AG20443 (cell line): ENCODE measurements at regions not wholly inside any gene's neighbourhood (a gene's known extent, or its start where the extent isn't known, plus 50 kb on each side); places are given as distances from the start of the nearest gene placed in this dataset.
"Not testable (repeated sequence)": the region's sequence is repeated elsewhere in the genome, so short reads cannot be mapped to it uniquely, and the experiment has no call there.

Experiments used
- DNase-seq: peaks from one replicate; pipeline ENCODE4 v3.0.0; 2012; ENCODE audit warnings: low spot score, mixed read lengths

GRCh38 chr3:80734920-80735319 lies 967.1 kb upstream of the ROBO1 start:
- no peak for DNase-seq

GRCh38 chr3:80734483-80734882 lies 966.7 kb upstream of the ROBO1 start:
- no peak for DNase-seq

GRCh38 chr3:80733522-80734176 lies 965.9 kb upstream of the ROBO1 start:
- DNase-seq = no peak

GRCh38 chr3:80727561-80727960 lies 959.8 kb upstream of the ROBO1 start:
- DNase-seq = not testable (repeated sequence)

GRCh38 chr3:80709597-80710322 lies 942.0 kb upstream of the ROBO1 start:
- DNase-seq = not testable (repeated sequence)

GRCh38 chr3:80705290-80705689 lies 937.5 kb upstream of the ROBO1 start:
- DNase-seq = no peak

- no peak for DNase-seq
These were observed 933.6 kb upstream of the ROBO1 start for GRCh38 chr3:80701349-80701748.

- DNase-seq = no peak
These were observed 929.5 kb upstream of the ROBO1 start for GRCh38 chr3:80697291-80697690.

- no peak for DNase-seq
These were observed 928.5 kb upstream of the ROBO1 start for GRCh38 chr3:80696280-80696679.

GRCh38 chr3:80688814-80689213 lies 921.0 kb upstream of the ROBO1 start:
- no peak for DNase-seq

GRCh38 chr3:80682951-80683350 lies 915.2 kb upstream of the ROBO1 start:
- no peak for DNase-seq

- DNase-seq = no peak
These were observed 914.4 kb upstream of the ROBO1 start for GRCh38 chr3:80682235-80682634.

GRCh38 chr3:80677796-80678195 lies 910.0 kb upstream of the ROBO1 start:
- no peak for DNase-seq

GRCh38 chr3:80676866-80677265 lies 909.1 kb upstream of the ROBO1 start:
- DNase-seq = no peak

GRCh38 chr3:80676261-80676660 lies 908.5 kb upstream of the ROBO1 start:
- no peak for DNase-seq

GRCh38 chr3:80675790-80676189 lies 908.0 kb upstream of the ROBO1 start:
- DNase-seq = no peak

- no peak for DNase-seq
These were observed 900.9 kb upstream of the ROBO1 start for GRCh38 chr3:80668600-80669294.

- no peak for DNase-seq
These were observed 900.3 kb upstream of the ROBO1 start for GRCh38 chr3:80668100-80668499.

GRCh38 chr3:80663426-80663825 lies 895.6 kb upstream of the ROBO1 start:
- DNase-seq = no peak

GRCh38 chr3:80655216-80655615 lies 887.4 kb upstream of the ROBO1 start:
- no peak for DNase-seq

- no peak for DNase-seq
These were observed 881.4 kb upstream of the ROBO1 start for GRCh38 chr3:80649170-80649569.

GRCh38 chr3:80643421-80643820 lies 875.6 kb upstream of the ROBO1 start:
- no peak for DNase-seq
